Neural crest cell (in vitro differentiated cells): ENCODE measurements at regions not wholly inside any gene's neighbourhood (a gene's known extent, or its start where the extent isn't known, plus 50 kb on each side); places are given as distances from the start of the nearest gene placed in this dataset.
A peak's percentile ranks its signal among the peaks of the same experiment; 100 is the strongest.

Source experiments
- DNase-seq: peaks from one replicate; pipeline ENCODE4 v3.0.0; 2021; ENCODE audit warnings: low read depth, mixed read lengths, low spot score
- H3K27ac Mint-ChIP-seq: one replicate; pipeline ENCODE4 v1.8.0; 2021; ENCODE audit warnings: mild to moderate bottlenecking, mixed read lengths; ENCODE audit not compliant: unreplicated experiment
- H3K27me3 Mint-ChIP-seq: 2 replicates; pipeline ENCODE4 v1.8.0; 2021; ENCODE audit warnings: low read depth, mild to moderate bottlenecking, mixed read lengths
- H3K36me3 Mint-ChIP-seq: 2 replicates; pipeline ENCODE4 v1.8.0; 2021; ENCODE audit warnings: low read depth, mild to moderate bottlenecking, mixed read lengths
- H3K4me1 Mint-ChIP-seq: 2 replicates; pipeline ENCODE4 v1.8.0; 2021; ENCODE audit warnings: mixed read lengths
- H3K4me3 Mint-ChIP-seq: one replicate; pipeline ENCODE4 v1.8.0; 2021; ENCODE audit warnings: mild to moderate bottlenecking, mixed read lengths
- H3K9me3 Mint-ChIP-seq: 2 replicates; pipeline ENCODE4 v1.8.0; 2021; ENCODE audit warnings: mixed read lengths
- CTCF ChIP-seq: fragments of 200-600 bp; sonication (generic); conservative IDR thresholded peaks from 2 replicates; pipeline ENCODE4 v1.5.0; 2021; ENCODE audit warnings: antibody characterized with exemption, mild to moderate bottlenecking

GRCh38 chr5:172568308-172568910, 72.7 kb upstream of the NEURL1B start:
- H3K27ac Mint-ChIP-seq = no peak overlapping the region
- TF ChIP-seq CTCF = no peak
- H3K27me3 Mint-ChIP-seq = peaks cover 3% of the 10 kb centered on the region
- H3K4me3 Mint-ChIP-seq = no peak overlapping the region
- DNase-seq = no peak
- no peaks in the 10 kb centered on the region for H3K36me3 Mint-ChIP-seq
- H3K4me1 Mint-ChIP-seq = peaks cover 27% of the 10 kb centered on the region
- H3K9me3 Mint-ChIP-seq = no peaks in the 10 kb centered on the region

GRCh38 chr5:172567843-172568242, 73.2 kb upstream of the NEURL1B start:
- DNase-seq = no peak
- Mint-ChIP-seq H3K9me3 (no peaks in the 10 kb centered on the region), H3K4me1 (peaks cover 27% of the 10 kb centered on the region), H3K36me3 (no peaks in the 10 kb centered on the region), H3K27me3 (peaks cover 3% of the 10 kb centered on the region), H3K4me3 (no peak overlapping the region), H3K27ac (no peak overlapping the region)
- TF ChIP-seq CTCF = no peak

- Mint-ChIP-seq H3K27me3 (peaks cover 3% of the 10 kb centered on the region), H3K27ac (peak overlapping the region; percentile 35), H3K9me3 (no peaks in the 10 kb centered on the region), H3K4me3 (no peak overlapping the region), H3K36me3 (no peaks in the 10 kb centered on the region), H3K4me1 (peaks cover 23% of the 10 kb centered on the region)
- DNase-seq = no peak
- TF ChIP-seq CTCF = no peak
Measured at GRCh38 chr5:172567294-172567693, 73.8 kb upstream of the NEURL1B start.

GRCh38 chr5:172565931-172566665, 75.0 kb upstream of the NEURL1B start:
- peaks cover 19% of the 10 kb centered on the region for H3K4me1 Mint-ChIP-seq
- no peaks in the 10 kb centered on the region for H3K9me3 Mint-ChIP-seq
- no peak for TF ChIP-seq CTCF
- H3K36me3 Mint-ChIP-seq = no peaks in the 10 kb centered on the region
- no peak overlapping the region for H3K4me3 Mint-ChIP-seq
- H3K27ac Mint-ChIP-seq = no peak overlapping the region
- DNase-seq = no peak
- H3K27me3 Mint-ChIP-seq = peaks cover 3% of the 10 kb centered on the region

GRCh38 chr5:172565455-172565854, 75.6 kb upstream of the NEURL1B start:
- DNase-seq = no peak
- Mint-ChIP-seq H3K27ac (no peak overlapping the region), H3K36me3 (no peaks in the 10 kb centered on the region), H3K4me3 (no peak overlapping the region), H3K4me1 (peaks cover 18% of the 10 kb centered on the region), H3K27me3 (peaks cover 3% of the 10 kb centered on the region), H3K9me3 (no peaks in the 10 kb centered on the region)
- TF ChIP-seq CTCF = no peak
